OCI-LY7 (cell line): ENCODE measurements at regions not wholly inside any gene's neighbourhood (a gene's known extent, or its start where the extent isn't known, plus 50 kb on each side); places are given as distances from the start of the nearest gene placed in this dataset.

Experiments used
- CTCF ChIP-seq: fragments of 200-600 bp; sonication (generic); conservative IDR thresholded peaks from 2 replicates; pipeline ENCODE4 v1.5.1; 2014; ENCODE audit warnings: mild to moderate bottlenecking, antibody characterized with exemption, low read length, moderate library complexity, mixed read lengths
- EZH2phosphoT487 ChIP-seq: fragments of 200-600 bp; sonication (generic); IDR thresholded peaks from 2 replicates; pipeline ENCODE4 v1.6.1; 2018; ENCODE audit warnings: low read depth, borderline replicate concordance, mild to moderate bottlenecking, mixed run types, antibody characterized with exemption, low read length, moderate library complexity, mixed read lengths

- TF ChIP-seq CTCF = no peak
- no peak for TF ChIP-seq EZH2phosphoT487
Measured at GRCh38 chr2:144886862-144887261, 366.9 kb upstream of the ZEB2 start.
